Epithelial cell of proximal tubule (primary cell): ENCODE measurements at regions not wholly inside any gene's neighbourhood (a gene's known extent, or its start where the extent isn't known, plus 50 kb on each side); places are given as distances from the start of the nearest gene placed in this dataset.

Experiments used
- DNase-seq: peaks from one replicate; pipeline ENCODE4 v3.0.0-alpha.2; 2011; ENCODE audit warnings: low read depth
- H3K4me3 ChIP-seq: 2 replicates; pipeline ENCODE4 v1.5.1; 2011; ENCODE audit warnings: low read depth, mild to moderate bottlenecking, low read length
- TF ChIP-seq, protein P1 (sequence below): conservative IDR thresholded peaks from 2 replicates; pipeline ENCODE4 v1.5.1; 2012; ENCODE audit warnings: low read depth, mild to moderate bottlenecking, low read length

DNA sequence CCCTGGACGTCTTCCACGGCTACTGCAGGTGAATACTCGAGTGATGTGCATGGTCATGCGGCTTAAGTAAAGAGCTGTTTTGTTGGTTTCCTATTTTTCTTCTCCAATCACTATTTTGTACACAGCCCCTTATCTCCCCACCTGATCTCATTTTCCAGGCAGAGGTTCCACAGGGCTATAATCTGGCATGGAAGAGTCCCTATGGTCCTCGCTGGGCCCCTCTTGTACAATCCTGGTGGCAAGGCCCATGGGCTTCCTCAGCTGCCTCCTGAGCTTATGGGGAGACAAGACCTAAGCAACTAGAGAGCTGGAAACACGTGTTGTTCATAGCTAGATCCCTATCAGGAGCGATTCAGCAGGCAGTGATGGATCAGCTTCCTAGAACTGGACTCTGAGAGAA is 181.3 kb upstream of the ADO start:
- TF ChIP-seq, protein P1, sequence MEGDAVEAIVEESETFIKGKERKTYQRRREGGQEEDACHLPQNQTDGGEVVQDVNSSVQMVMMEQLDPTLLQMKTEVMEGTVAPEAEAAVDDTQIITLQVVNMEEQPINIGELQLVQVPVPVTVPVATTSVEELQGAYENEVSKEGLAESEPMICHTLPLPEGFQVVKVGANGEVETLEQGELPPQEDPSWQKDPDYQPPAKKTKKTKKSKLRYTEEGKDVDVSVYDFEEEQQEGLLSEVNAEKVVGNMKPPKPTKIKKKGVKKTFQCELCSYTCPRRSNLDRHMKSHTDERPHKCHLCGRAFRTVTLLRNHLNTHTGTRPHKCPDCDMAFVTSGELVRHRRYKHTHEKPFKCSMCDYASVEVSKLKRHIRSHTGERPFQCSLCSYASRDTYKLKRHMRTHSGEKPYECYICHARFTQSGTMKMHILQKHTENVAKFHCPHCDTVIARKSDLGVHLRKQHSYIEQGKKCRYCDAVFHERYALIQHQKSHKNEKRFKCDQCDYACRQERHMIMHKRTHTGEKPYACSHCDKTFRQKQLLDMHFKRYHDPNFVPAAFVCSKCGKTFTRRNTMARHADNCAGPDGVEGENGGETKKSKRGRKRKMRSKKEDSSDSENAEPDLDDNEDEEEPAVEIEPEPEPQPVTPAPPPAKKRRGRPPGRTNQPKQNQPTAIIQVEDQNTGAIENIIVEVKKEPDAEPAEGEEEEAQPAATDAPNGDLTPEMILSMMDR: no peak
- no peak for DNase-seq
- H3K4me3 ChIP-seq: no peak overlapping the region

DNA sequence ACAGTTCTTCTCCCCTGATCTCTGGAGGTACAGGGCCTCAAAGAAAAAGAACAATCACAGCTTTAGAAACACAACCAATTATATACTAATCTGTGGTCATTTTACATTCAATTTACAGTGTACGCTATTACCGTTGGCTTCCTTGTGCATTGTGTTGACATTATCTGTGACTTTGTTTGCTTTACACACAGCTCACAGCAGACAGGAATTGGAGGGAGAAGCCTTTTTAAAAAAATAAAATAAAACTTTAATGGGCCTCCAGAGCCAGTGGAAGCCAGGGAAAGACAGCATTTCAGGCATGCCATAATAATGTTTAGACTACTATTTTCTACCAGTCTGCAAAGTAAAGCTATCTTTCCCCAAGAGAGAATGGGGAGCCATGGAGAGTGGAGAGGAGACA is 179.0 kb upstream of the ADO start:
- no peak for DNase-seq
- H3K4me3 ChIP-seq: no peak overlapping the region

DNA sequence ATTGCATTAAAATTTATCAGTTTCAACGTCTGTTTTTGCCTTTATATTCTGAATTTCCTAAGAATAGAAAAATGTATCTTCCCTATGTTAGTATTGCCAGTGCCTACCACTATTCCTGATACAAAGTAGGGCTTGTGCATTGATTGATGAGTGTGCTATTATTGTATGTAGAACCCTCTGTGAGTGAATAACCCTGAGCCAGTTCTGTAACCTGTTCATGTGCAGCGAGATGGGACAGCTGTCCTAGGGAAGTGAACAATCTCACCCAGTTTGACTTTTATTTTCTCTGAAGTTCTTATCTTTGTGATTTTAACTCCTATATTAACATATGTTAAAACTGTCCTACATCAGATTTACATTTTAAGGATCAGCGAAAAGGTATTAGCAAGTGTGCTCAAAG is 178.4 kb upstream of the ADO start:
- DNase-seq: no peak
- H3K4me3 ChIP-seq: no peak overlapping the region
- TF ChIP-seq, protein P1: no peak

More for the DNA sequence above, 179.0 kb upstream of the ADO start:
- TF ChIP-seq, protein P1: no peak

DNA sequence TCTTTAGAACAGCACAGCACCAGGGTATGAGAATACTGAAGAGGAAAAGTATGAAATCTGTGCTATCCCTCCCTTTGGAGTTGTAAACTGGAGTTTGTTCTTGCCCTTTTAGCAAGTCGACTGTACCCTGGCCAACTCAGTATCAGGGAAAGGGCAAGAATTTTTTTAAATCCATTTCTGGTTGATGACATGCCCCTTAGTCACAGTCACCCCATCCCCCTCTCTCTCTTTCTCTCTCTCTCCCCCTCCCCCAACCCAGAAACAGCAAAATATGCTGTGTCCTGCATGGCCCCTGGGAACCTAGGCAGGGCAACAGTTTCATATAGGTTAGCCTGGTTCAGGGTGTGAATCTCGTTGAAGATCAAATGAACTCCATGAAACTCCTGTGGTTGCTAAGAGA is 177.7 kb upstream of the ADO start:
- TF ChIP-seq, protein P1: no peak
- H3K4me3 ChIP-seq: no peak overlapping the region
- DNase-seq: no peak

DNA sequence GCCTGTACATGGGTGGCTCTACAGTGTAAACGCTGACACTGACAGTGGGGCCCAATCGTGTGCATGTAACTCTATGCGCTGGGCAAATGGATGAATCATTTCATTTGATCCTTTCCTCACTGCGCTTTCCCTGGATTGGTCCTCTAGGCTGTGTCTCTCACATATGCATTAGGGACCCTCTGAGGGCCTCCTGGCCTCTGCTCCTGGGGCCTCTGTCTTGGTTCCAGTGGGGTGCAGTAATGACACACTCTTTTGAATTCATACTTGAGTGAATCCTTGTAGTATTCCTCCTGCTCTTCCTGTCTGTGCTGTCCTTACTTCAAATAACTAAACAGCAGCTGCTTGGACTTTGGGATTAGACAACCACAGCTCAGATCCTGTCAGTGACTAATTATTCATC is 176.5 kb upstream of the ADO start:
- no peak for DNase-seq

DNA sequence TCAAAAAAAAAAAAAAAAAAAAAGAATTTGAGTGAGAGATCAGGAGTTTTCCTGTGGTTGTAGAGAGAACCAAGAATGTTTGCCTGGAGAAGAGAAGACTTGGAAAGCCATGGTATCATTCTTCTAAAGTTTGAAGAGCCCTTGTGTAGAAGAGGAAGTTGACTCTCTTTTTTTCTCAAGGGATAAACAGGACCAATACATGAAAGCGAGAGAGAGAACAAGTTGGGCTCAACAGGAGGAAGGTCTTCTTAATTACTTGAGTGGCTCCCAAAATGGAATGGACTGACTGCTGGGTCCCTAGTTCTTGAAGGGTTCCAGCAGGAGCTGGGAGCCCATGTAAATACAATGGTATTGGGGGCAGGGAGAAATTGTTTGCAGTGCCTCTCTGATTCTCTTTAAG is 173.3 kb upstream of the ADO start:
- TF ChIP-seq, protein P1: no peak
- no peak for DNase-seq
- H3K4me3 ChIP-seq: no peak overlapping the region

More for the DNA sequence above, 176.5 kb upstream of the ADO start:
- H3K4me3 ChIP-seq: no peak overlapping the region
- TF ChIP-seq, protein P1: no peak

DNA sequence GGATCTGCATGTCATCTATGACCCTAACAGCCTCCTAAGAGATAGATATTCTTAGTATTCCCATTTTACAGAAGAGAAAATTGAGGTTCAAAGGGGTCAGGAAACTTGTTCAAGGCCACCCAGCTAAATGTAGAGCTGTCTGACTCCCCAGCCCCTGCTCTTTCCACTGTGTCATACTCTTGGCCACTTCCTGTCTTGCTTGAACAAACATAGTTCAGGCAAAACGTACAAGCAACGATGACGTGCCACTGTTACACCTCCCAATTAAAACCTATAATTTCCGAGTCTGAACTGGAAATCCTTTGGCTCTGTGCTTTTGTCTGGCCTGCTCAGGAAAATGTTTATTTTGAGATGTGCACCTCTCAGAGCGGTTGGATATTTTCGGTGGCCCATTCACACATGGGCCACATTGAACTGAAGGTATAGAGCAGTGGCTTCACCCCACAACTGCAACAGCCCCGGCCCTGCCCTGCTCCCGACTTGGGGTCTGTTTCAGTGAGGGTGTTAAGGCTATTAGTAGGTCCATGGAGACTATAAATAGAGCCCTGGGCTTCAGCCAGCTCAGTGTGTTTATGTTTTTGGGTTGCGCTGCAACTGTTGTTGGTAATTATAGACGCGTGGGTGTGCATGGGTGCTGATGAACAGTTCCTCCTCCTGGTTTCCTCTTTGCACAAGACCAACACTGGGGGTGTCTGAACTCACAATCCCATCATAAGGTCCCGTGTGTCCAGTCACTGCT is 172.3 kb upstream of the ADO start:
- TF ChIP-seq, protein P1: no peak
- DNase-seq: no peak
- no peak overlapping the region for H3K4me3 ChIP-seq
